ENCODE measurements at regions not wholly inside any gene's neighbourhood (a gene's known extent, or its start where the extent isn't known, plus 50 kb on each side); places are given as distances from the start of the nearest gene placed in this dataset.
"Not testable (repeated sequence)": the region's sequence is repeated elsewhere in the genome, so short reads cannot be mapped to it uniquely, and the experiment has no call there.

GRCh38 chr7:11221984-11222383 lies 248.3 kb downstream of the PHF14 start:
- DNase-seq, result no peak

- no peak for DNase-seq
These were observed 250.9 kb downstream of the PHF14 start for GRCh38 chr7:11224535-11224934.

GRCh38 chr7:11228515-11228914 lies 254.8 kb downstream of the PHF14 start:
- peak; percentile 6 for DNase-seq

GRCh38 chr7:11231190-11231589 lies 257.5 kb downstream of the PHF14 start:
- no peak for DNase-seq

- DNase-seq, result no peak
These were observed 258.8 kb downstream of the PHF14 start for GRCh38 chr7:11232462-11232861.

- DNase-seq, result no peak
These were observed 260.2 kb downstream of the PHF14 start for GRCh38 chr7:11233871-11234270.

- DNase-seq, result no peak
These were observed 261.8 kb downstream of the PHF14 start for GRCh38 chr7:11235491-11235890.

- no peak for DNase-seq
These were observed 263.0 kb downstream of the PHF14 start for GRCh38 chr7:11236680-11237079.

- no peak for DNase-seq
These were observed 264.1 kb downstream of the PHF14 start for GRCh38 chr7:11237742-11238141.

- no peak for DNase-seq
These were observed 265.6 kb downstream of the PHF14 start for GRCh38 chr7:11239316-11239715.

GRCh38 chr7:11243739-11244138 lies 270.1 kb downstream of the PHF14 start:
- DNase-seq, result no peak

GRCh38 chr7:11244149-11244548 lies 270.5 kb downstream of the PHF14 start:
- DNase-seq, result no peak

GRCh38 chr7:11247545-11247944 lies 273.9 kb downstream of the PHF14 start:
- DNase-seq, result no peak

- no peak for DNase-seq
These were observed 277.8 kb downstream of the PHF14 start for GRCh38 chr7:11251436-11251835.

GRCh38 chr7:11252011-11252607 lies 278.4 kb downstream of the PHF14 start:
- DNase-seq, result no peak

- no peak for DNase-seq
These were observed 279.1 kb downstream of the PHF14 start for GRCh38 chr7:11252705-11253272.

- no peak for DNase-seq
These were observed 282.8 kb downstream of the PHF14 start for GRCh38 chr7:11256501-11256900.

- no peak for DNase-seq
These were observed 287.8 kb downstream of the PHF14 start for GRCh38 chr7:11261470-11261869.

- DNase-seq, result no peak
These were observed 292.4 kb downstream of the PHF14 start for GRCh38 chr7:11266101-11266500.

- DNase-seq, result no peak
These were observed 298.7 kb downstream of the PHF14 start for GRCh38 chr7:11272352-11272751.

GRCh38 chr7:11274074-11274473 lies 300.4 kb downstream of the PHF14 start:
- DNase-seq, result no peak

- no peak for DNase-seq
These were observed 308.3 kb downstream of the PHF14 start for GRCh38 chr7:11281953-11282352.

GRCh38 chr7:11283584-11283983 lies 309.9 kb downstream of the PHF14 start:
- DNase-seq, result not testable (repeated sequence)

GRCh38 chr7:11290863-11291262 lies 317.2 kb downstream of the PHF14 start:
- no peak for DNase-seq
